ENCODE measurements at regions not wholly inside any gene's neighbourhood (a gene's known extent, or its start where the extent isn't known, plus 50 kb on each side); places are given as distances from the start of the nearest gene placed in this dataset.

GRCh38 chr2:200725596-200725995 lies 86.1 kb upstream of the BZW1 start:
- H3K4me3 Mint-ChIP-seq = no peak overlapping the region
- intact Hi-C loops (cut with micrococcal nuclease) = no loop called here
- Histone ChIP-seq H3K4me1 (ENCODE audit: insufficient read depth, low read length) (no peaks in the 10 kb centered on the region), H3K27me3 (ENCODE audit: insufficient read depth, low read length) (peaks cover 6% of the 10 kb centered on the region), H3K36me3 (ENCODE audit: insufficient read depth, low read length) (no peaks in the 10 kb centered on the region), H3K4me3 (ENCODE audit: low read length in 2 of 2) (no peak overlapping the region), H3K27ac (ENCODE audit: low read depth, low read length) (no peak overlapping the region), H3K9me3 (ENCODE audit: control insufficient read depth in 1 of 2, low read length in 2 of 2) (no peaks in the 10 kb centered on the region)
- no peaks in the 10 kb centered on the region for H3K4me1 Mint-ChIP-seq
- POLR2A ChIA-PET (ENCODE audit: partially characterized antibody) = no interaction called here
- no peaks in the 10 kb centered on the region for H3K36me3 Mint-ChIP-seq
- no peak for DNase-seq
- H3K9me3 Mint-ChIP-seq = peaks cover 0 to 2% (median 0%) of the 10 kb centered on the region in 8 donors
- H3K27ac Mint-ChIP-seq = no peak overlapping the region
- CTCF ChIA-PET (ENCODE audit: partially characterized antibody) = no interaction called here
- H3K27me3 Mint-ChIP-seq = peaks cover 8% of the 10 kb centered on the region in 2 donors

- no peaks in the 10 kb centered on the region for H3K4me1 Mint-ChIP-seq
- H3K27me3 Mint-ChIP-seq = peaks cover 6 to 8% of the 10 kb centered on the region in 2 donors
- intact Hi-C loops (cut with micrococcal nuclease) = no loop called here
- no peak for DNase-seq
- ChIA-PET POLR2A (ENCODE audit: partially characterized antibody) (interaction anchor here (0.8 kb wide), 1 partner anchor 1583 kb away, joined by 3 read pairs; no protein-coding TSS in a partner anchor), CTCF (ENCODE audit: partially characterized antibody) (interaction anchor here (0.6 to 1.0 kb wide), 2 partner anchors 15 to 171 kb away, joined by 3 to 4 read pairs; no protein-coding TSS in a partner anchor)
- Histone ChIP-seq H3K9me3 (ENCODE audit: control insufficient read depth in 1 of 2, low read length in 2 of 2) (no peaks in the 10 kb centered on the region), H3K36me3 (ENCODE audit: insufficient read depth, low read length) (no peaks in the 10 kb centered on the region), H3K4me1 (ENCODE audit: insufficient read depth, low read length) (no peaks in the 10 kb centered on the region), H3K4me3 (ENCODE audit: low read length in 2 of 2) (no peak overlapping the region), H3K27ac (ENCODE audit: low read depth, low read length) (no peak overlapping the region), H3K27me3 (ENCODE audit: insufficient read depth, low read length) (peaks cover 6% of the 10 kb centered on the region)
- no peaks in the 10 kb centered on the region for H3K9me3 Mint-ChIP-seq
- H3K36me3 Mint-ChIP-seq = no peaks in the 10 kb centered on the region
- no peak overlapping the region for H3K27ac Mint-ChIP-seq
- no peak overlapping the region for H3K4me3 Mint-ChIP-seq
Observed at GRCh38 chr2:200728630-200729029, 83.1 kb upstream of the BZW1 start.

GRCh38 chr2:200730302-200730701 lies 81.4 kb upstream of the BZW1 start:
- H3K27ac Mint-ChIP-seq = no peak overlapping the region
- H3K27ac ChIP-seq (ENCODE audit: low read depth, low read length) = no peak overlapping the region
- H3K27me3 ChIP-seq (ENCODE audit: insufficient read depth, low read length) = peaks cover 6% of the 10 kb centered on the region
- no peaks in the 10 kb centered on the region for H3K9me3 Mint-ChIP-seq
- H3K4me3 ChIP-seq (ENCODE audit: low read length in 2 of 2) = no peak overlapping the region
- H3K4me1 ChIP-seq (ENCODE audit: insufficient read depth, low read length) = no peaks in the 10 kb centered on the region
- DNase-seq = no peak
- H3K27me3 Mint-ChIP-seq = peaks cover 2 to 5% of the 10 kb centered on the region in 2 donors
- no peaks in the 10 kb centered on the region for H3K9me3 ChIP-seq (ENCODE audit: control insufficient read depth in 1 of 2, low read length in 2 of 2)
- no peaks in the 10 kb centered on the region for H3K36me3 ChIP-seq (ENCODE audit: insufficient read depth, low read length)
- intact Hi-C loops (cut with micrococcal nuclease) = no loop called here
- CTCF ChIA-PET (ENCODE audit: partially characterized antibody) = no interaction called here
- H3K36me3 Mint-ChIP-seq = no peaks in the 10 kb centered on the region
- no peak overlapping the region for H3K4me3 Mint-ChIP-seq
- no peaks in the 10 kb centered on the region for H3K4me1 Mint-ChIP-seq
- POLR2A ChIA-PET (ENCODE audit: partially characterized antibody) = no interaction called here

- POLR2A ChIA-PET (ENCODE audit: partially characterized antibody) = no interaction called here
- H3K4me3 Mint-ChIP-seq = no peak overlapping the region
- intact Hi-C loops (cut with micrococcal nuclease) = no loop called here
Observed at GRCh38 chr2:200730960-200731359, 80.8 kb upstream of the BZW1 start.

GRCh38 chr2:200732866-200733265 lies 78.8 kb upstream of the BZW1 start:
- Histone ChIP-seq H3K4me3 (ENCODE audit: low read length in 2 of 2) (no peak overlapping the region), H3K27ac (ENCODE audit: low read depth, low read length) (no peak overlapping the region), H3K4me1 (ENCODE audit: insufficient read depth, low read length) (no peaks in the 10 kb centered on the region), H3K9me3 (ENCODE audit: control insufficient read depth in 1 of 2, low read length in 2 of 2) (no peaks in the 10 kb centered on the region), H3K27me3 (ENCODE audit: insufficient read depth, low read length) (no peaks in the 10 kb centered on the region), H3K36me3 (ENCODE audit: insufficient read depth, low read length) (no peaks in the 10 kb centered on the region)
- no peak for DNase-seq
- ChIA-PET POLR2A (ENCODE audit: partially characterized antibody) (no interaction called here), CTCF (ENCODE audit: partially characterized antibody) (interaction anchor here (0.6 kb wide), 1 partner anchor 19 kb away, joined by 3 read pairs; no protein-coding TSS in a partner anchor)
- H3K27me3 Mint-ChIP-seq = peaks cover 10 to 12% of the 10 kb centered on the region in 2 donors
- no peaks in the 10 kb centered on the region for H3K9me3 Mint-ChIP-seq
- H3K4me3 Mint-ChIP-seq = no peak overlapping the region
- no peaks in the 10 kb centered on the region for H3K36me3 Mint-ChIP-seq
- intact Hi-C loops (cut with micrococcal nuclease) = no loop called here
- no peak overlapping the region for H3K27ac Mint-ChIP-seq
- H3K4me1 Mint-ChIP-seq = no peaks in the 10 kb centered on the region

More at GRCh38 chr2:200730960-200731359, 80.8 kb upstream of the BZW1 start:
- no peaks in the 10 kb centered on the region for H3K4me1 Mint-ChIP-seq
- H3K9me3 Mint-ChIP-seq = no peaks in the 10 kb centered on the region
- no peak overlapping the region for H3K27ac Mint-ChIP-seq
- no peaks in the 10 kb centered on the region for H3K36me3 ChIP-seq (ENCODE audit: insufficient read depth, low read length)
- DNase-seq = no peak
- no peaks in the 10 kb centered on the region for H3K9me3 ChIP-seq (ENCODE audit: control insufficient read depth in 1 of 2, low read length in 2 of 2)
- no peaks in the 10 kb centered on the region for H3K36me3 Mint-ChIP-seq
- H3K4me1 ChIP-seq (ENCODE audit: insufficient read depth, low read length) = no peaks in the 10 kb centered on the region
- peaks cover 4 to 8% of the 10 kb centered on the region in 2 donors for H3K27me3 Mint-ChIP-seq
- CTCF ChIA-PET (ENCODE audit: partially characterized antibody) = interaction anchor here (0.8 to 1.2 kb wide), 2 partner anchors 18 to 112 kb away, joined by 3 read pairs; no protein-coding TSS in a partner anchor
- no peak overlapping the region for H3K27ac ChIP-seq (ENCODE audit: low read depth, low read length)
- peaks cover 6% of the 10 kb centered on the region for H3K27me3 ChIP-seq (ENCODE audit: insufficient read depth, low read length)
- no peak overlapping the region for H3K4me3 ChIP-seq (ENCODE audit: low read length in 2 of 2)

- Histone ChIP-seq H3K36me3 (ENCODE audit: insufficient read depth, low read length) (no peaks in the 10 kb centered on the region), H3K9me3 (ENCODE audit: control insufficient read depth in 1 of 2, low read length in 2 of 2) (no peaks in the 10 kb centered on the region), H3K4me3 (ENCODE audit: low read length in 2 of 2) (no peak overlapping the region), H3K27ac (ENCODE audit: low read depth, low read length) (no peak overlapping the region), H3K4me1 (ENCODE audit: insufficient read depth, low read length) (no peaks in the 10 kb centered on the region), H3K27me3 (ENCODE audit: insufficient read depth, low read length) (no peaks in the 10 kb centered on the region)
- no peaks in the 10 kb centered on the region for H3K36me3 Mint-ChIP-seq
- intact Hi-C loops (cut with micrococcal nuclease) = no loop called here
- H3K27ac Mint-ChIP-seq = peak overlapping the region in 3 of 7 donors; percentile 28 to 54 (median 50)
- no peak overlapping the region for H3K4me3 Mint-ChIP-seq
- DNase-seq = no peak
- no peaks in the 10 kb centered on the region for H3K4me1 Mint-ChIP-seq
- H3K27me3 Mint-ChIP-seq = peaks cover 10 to 12% of the 10 kb centered on the region in 2 donors
- H3K9me3 Mint-ChIP-seq = no peaks in the 10 kb centered on the region
- ChIA-PET POLR2A (ENCODE audit: partially characterized antibody) (no interaction called here), CTCF (ENCODE audit: partially characterized antibody) (interaction anchor here (1.1 kb wide), 1 partner anchor 20 kb away, joined by 3 read pairs; no protein-coding TSS in a partner anchor)
Observed at GRCh38 chr2:200733713-200734198, 78.0 kb upstream of the BZW1 start.

GRCh38 chr2:200735061-200735460 lies 76.6 kb upstream of the BZW1 start:
- no peak overlapping the region for H3K4me3 Mint-ChIP-seq

More at GRCh38 chr2:200735061-200735460, 76.6 kb upstream of the BZW1 start:
- ChIA-PET CTCF (ENCODE audit: partially characterized antibody) (interaction anchor here (0.6 to 2.1 kb wide), 4 partner anchors 22 to 355 kb away, joined by 3 to 9 read pairs (median 4); no protein-coding TSS in a partner anchor), POLR2A (ENCODE audit: partially characterized antibody) (no interaction called here)
- Mint-ChIP-seq H3K27me3 (peaks cover 11 to 12% of the 10 kb centered on the region in 2 donors), H3K27ac (peak overlapping the region in 1 of 7 donors; percentile 3), H3K9me3 (no peaks in the 10 kb centered on the region), H3K4me1 (no peaks in the 10 kb centered on the region), H3K36me3 (no peaks in the 10 kb centered on the region)
- DNase-seq = no peak
- no peaks in the 10 kb centered on the region for H3K27me3 ChIP-seq (ENCODE audit: insufficient read depth, low read length)
- no peaks in the 10 kb centered on the region for H3K36me3 ChIP-seq (ENCODE audit: insufficient read depth, low read length)
- no peaks in the 10 kb centered on the region for H3K9me3 ChIP-seq (ENCODE audit: control insufficient read depth in 1 of 2, low read length in 2 of 2)
- H3K4me1 ChIP-seq (ENCODE audit: insufficient read depth, low read length) = no peaks in the 10 kb centered on the region
- intact Hi-C loops (cut with micrococcal nuclease) = loop anchor here (1.0 kb wide), 2 partner anchors 22 to 159 kb away; no protein-coding TSS in a partner anchor
- H3K4me3 ChIP-seq (ENCODE audit: low read length in 2 of 2) = no peak overlapping the region
- no peak overlapping the region for H3K27ac ChIP-seq (ENCODE audit: low read depth, low read length)

Data from CD4-positive, alpha-beta memory T cell (primary cell).